H1 (cell line): ENCODE measurements at regions not wholly inside any gene's neighbourhood (a gene's known extent, or its start where the extent isn't known, plus 50 kb on each side); places are given as distances from the start of the nearest gene placed in this dataset.

Source experiments
- BACH1 ChIP-seq: IDR thresholded peaks from 2 replicates; pipeline ENCODE4 v1.6.1; 2012; ENCODE audit warnings: low read length, improper control_type of control experiment
- CHD7 ChIP-seq: fragments of 300-600 bp; sonication (generic); IDR thresholded peaks from 2 replicates; pipeline ENCODE4 v1.7.1; 2012; ENCODE audit warnings: low read length, moderate library complexity, mild to moderate bottlenecking, inconsistent platforms; ENCODE audit not compliant: insufficient replicate concordance
- HDAC6 ChIP-seq: IDR thresholded peaks from one replicate; pipeline ENCODE4 v1.7.1; 2012; ENCODE audit warnings: low read depth, mild to moderate bottlenecking, inconsistent platforms, low read length, moderate library complexity
- SIRT6 ChIP-seq: IDR thresholded peaks from one replicate; pipeline ENCODE4 v1.7.1; 2012; ENCODE audit warnings: low read length, inconsistent platforms
- TEAD4 ChIP-seq: IDR thresholded peaks from 2 replicates; pipeline ENCODE4 v1.6.1; 2012; ENCODE audit warnings: low read depth, low read length, inconsistent platforms, mixed read lengths
- YY1 ChIP-seq: IDR thresholded peaks from 2 replicates; pipeline ENCODE4 v1.6.1; 2011; ENCODE audit warnings: low read depth, mild to moderate bottlenecking, low read length

DNA sequence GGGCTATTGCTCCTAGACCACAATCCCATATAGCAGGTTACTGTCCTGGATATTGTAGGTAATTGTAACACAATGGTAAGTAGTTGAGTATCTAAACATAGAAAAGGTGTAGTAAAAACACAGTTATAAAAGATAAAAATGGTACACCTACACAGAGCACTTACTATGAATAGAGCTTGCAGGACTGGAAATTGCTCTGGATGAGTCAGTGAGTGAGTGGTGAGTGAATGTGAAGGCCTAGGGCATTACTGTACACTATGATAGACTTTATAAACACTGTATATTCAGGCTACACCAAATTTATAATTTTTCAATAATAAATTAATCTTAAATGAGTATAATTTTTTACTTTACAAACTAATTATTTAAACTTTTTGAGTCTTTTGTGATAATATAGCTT lies 425.7 kb downstream of the PABPC4L start (continued):
- no peak for TF ChIP-seq CHD7
- TF ChIP-seq TEAD4, result no peak
- TF ChIP-seq SIRT6, result no peak
- TF ChIP-seq YY1, result no peak
- TF ChIP-seq HDAC6, result no peak
- TF ChIP-seq BACH1, result no peak
